Esophagus muscularis mucosa (tissue), 4 donors: ENCODE measurements at regions not wholly inside any gene's neighbourhood (a gene's known extent, or its start where the extent isn't known, plus 50 kb on each side); places are given as distances from the start of the nearest gene placed in this dataset.

Source experiments
- CTCF ChIP-seq, 3 experiments: fragments of 200-600 bp in 2 of 3; fragments of 450-650 bp in 1 of 3; sonication (generic) in 2 of 3; IDR thresholded peaks; one replicate each; pipeline ENCODE4 v1.5.1; 2017 to 2019; ENCODE audit warnings: antibody characterized with exemption in 3 of 3, mild to moderate bottlenecking in 2 of 3, moderate library complexity in 1 of 3
- EP300 ChIP-seq: sonication (generic); formaldehyde crosslinking; IDR thresholded peaks from one replicate; pipeline ENCODE4 v1.6.1; 2017; ENCODE audit warnings: antibody characterized with exemption
- POLR2A ChIP-seq: fragments of 450-650 bp; IDR thresholded peaks from one replicate; pipeline ENCODE4 v1.6.1; 2017; ENCODE audit warnings: antibody characterized with exemption, moderate library complexity, mild to moderate bottlenecking, low read depth
- POLR2AphosphoS5 ChIP-seq, 2 donors: sonication (generic); formaldehyde crosslinking; IDR thresholded peaks; one replicate each; pipeline ENCODE4 v1.6.1; 2017; ENCODE audit warnings: antibody characterized with exemption in 2 of 2

GRCh38 chr3:152069871-152070270, 196.4 kb downstream of the SUCNR1 start:
- no peak for TF ChIP-seq CTCF (IDR thresholded peaks at IDR 0.05)
- TF ChIP-seq POLR2A: no peak
- no peak for TF ChIP-seq POLR2AphosphoS5 (IDR thresholded peaks at IDR 0.05)
- no peak for TF ChIP-seq EP300
